WTC11 (cell line): ENCODE measurements at regions not wholly inside any gene's neighbourhood (a gene's known extent, or its start where the extent isn't known, plus 50 kb on each side); places are given as distances from the start of the nearest gene placed in this dataset.
A peak's percentile ranks its signal among the peaks of the same experiment; 100 is the strongest.

ENCODE experiments used
- ATAC-seq: fragments of 200-7000 bp; cut with Tn5 transposase; 2 replicates; pipeline ENCODE4 v1.10.0; 2021; ENCODE audit warnings: mild to moderate bottlenecking, moderate library complexity
- CTCF ChIA-PET: fragments of 300-600 bp; sonication (Branson Sonifier 250); formaldehyde crosslinking; loops from one replicate; lab custom pipeline; 2021; ENCODE audit warnings: antibody characterized with exemption; lab: Charles Lee
- POLR2A ChIA-PET: fragments of 350-600 bp; sonication (Branson Sonifier 250); formaldehyde crosslinking; loops from one replicate; lab custom pipeline; 2021; ENCODE audit warnings: antibody characterized with exemption; lab: Charles Lee
- DNase-seq: peaks from one replicate; pipeline ENCODE4 v3.0.0; 2021; ENCODE audit warnings: low spot score
- H3K27ac Mint-ChIP-seq: 2 replicates; pipeline ENCODE4 v1.8.0; 2021; ENCODE audit warnings: mixed read lengths
- H3K27me3 Mint-ChIP-seq: 2 replicates; pipeline ENCODE4 v1.8.0; 2021; ENCODE audit warnings: low read depth, mild to moderate bottlenecking, moderate library complexity, mixed read lengths
- H3K36me3 Mint-ChIP-seq: 2 replicates; pipeline ENCODE4 v1.8.0; 2021; ENCODE audit warnings: mixed read lengths
- H3K4me1 Mint-ChIP-seq: 2 replicates; pipeline ENCODE4 v1.8.0; 2022; ENCODE audit warnings: mixed read lengths
- H3K4me3 Mint-ChIP-seq: 2 replicates; pipeline ENCODE4 v1.8.0; 2021; ENCODE audit warnings: mild to moderate bottlenecking, moderate library complexity, mixed read lengths
- H3K9me3 Mint-ChIP-seq: 2 replicates; pipeline ENCODE4 v1.8.0; 2021; ENCODE audit warnings: mixed read lengths
- AR ChIP-seq: fragments of 250-450 bp; sonication (Bioruptor Pico); IDR thresholded peaks from 2 replicates; pipeline ENCODE4 v1.9.0; 2021; ENCODE audit warnings: mild to moderate bottlenecking
- ATF3 ChIP-seq: sonication (generic); formaldehyde crosslinking; conservative IDR thresholded peaks from 2 replicates; pipeline ENCODE4 v1.8.1; 2022; ENCODE audit warnings: mild to moderate bottlenecking, missing genetic modification reagents
- E2F5 ChIP-seq: sonication (generic); formaldehyde crosslinking; IDR thresholded peaks from 2 replicates; pipeline ENCODE4 v1.8.1; 2022; ENCODE audit warnings: mild to moderate bottlenecking, moderate library complexity, missing genetic modification reagents
- ETV6 ChIP-seq: sonication (generic); formaldehyde crosslinking; IDR thresholded peaks from 2 replicates; pipeline ENCODE4 v1.8.1; 2022; ENCODE audit warnings: mild to moderate bottlenecking, missing genetic modification reagents
- FOXP1 ChIP-seq: sonication (generic); formaldehyde crosslinking; IDR thresholded peaks from 2 replicates; pipeline ENCODE4 v1.8.0; 2022; ENCODE audit warnings: missing genetic modification reagents, mild to moderate bottlenecking, moderate library complexity, borderline replicate concordance
- HMGA2 ChIP-seq: fragments of 250-450 bp; sonication (Bioruptor Pico); IDR thresholded peaks from 2 replicates; pipeline ENCODE4 v1.4.0; 2021; ENCODE audit warnings: mild to moderate bottlenecking, moderate library complexity
- JAZF1 ChIP-seq: fragments of 250-450 bp; sonication (Bioruptor Pico); IDR thresholded peaks from 2 replicates; pipeline ENCODE4 v1.9.0; 2021; ENCODE audit warnings: moderate library complexity, mild to moderate bottlenecking, inconsistent platforms
- NFYB ChIP-seq: sonication (generic); formaldehyde crosslinking; conservative IDR thresholded peaks from 2 replicates; pipeline ENCODE4 v1.8.0; 2022; ENCODE audit warnings: low read depth, missing genetic modification reagents
- NR2C2 ChIP-seq: sonication (generic); formaldehyde crosslinking; IDR thresholded peaks from 2 replicates; pipeline ENCODE4 v1.8.0; 2022; ENCODE audit warnings: mild to moderate bottlenecking, missing genetic modification reagents
- RELA ChIP-seq: sonication (generic); formaldehyde crosslinking; IDR thresholded peaks from 2 replicates; pipeline ENCODE4 v1.8.1; 2022; ENCODE audit warnings: missing genetic modification reagents, mild to moderate bottlenecking, borderline replicate concordance
- STAT6 ChIP-seq: sonication (generic); formaldehyde crosslinking; conservative IDR thresholded peaks from 2 replicates; pipeline ENCODE4 v1.8.1; 2023; ENCODE audit warnings: mild to moderate bottlenecking, low read depth, missing genetic modification reagents, moderate library complexity
- USF2 ChIP-seq: sonication (generic); formaldehyde crosslinking; IDR thresholded peaks from 2 replicates; pipeline ENCODE4 v1.8.1; 2023; ENCODE audit warnings: mild to moderate bottlenecking, missing genetic modification reagents, moderate library complexity
- ZNF121 ChIP-seq: sonication (generic); formaldehyde crosslinking; IDR thresholded peaks from 2 replicates; pipeline ENCODE4 v1.8.0; 2023; ENCODE audit warnings: missing genetic modification reagents
- ZNF281 ChIP-seq: sonication (generic); formaldehyde crosslinking; IDR thresholded peaks from 2 replicates; pipeline ENCODE4 v1.8.0; 2023; ENCODE audit warnings: mild to moderate bottlenecking, missing genetic modification reagents
- ZNF425 ChIP-seq: fragments of 250-450 bp; sonication (Bioruptor Pico); conservative IDR thresholded peaks from 2 replicates; pipeline ENCODE4 v1.9.0; 2021; ENCODE audit warnings: mild to moderate bottlenecking
- ZNF512 ChIP-seq: sonication (generic); formaldehyde crosslinking; IDR thresholded peaks from 2 replicates; pipeline ENCODE4 v1.8.1; 2022; ENCODE audit warnings: missing genetic modification reagents, borderline replicate concordance

- no peak for TF ChIP-seq AR
- no peak for TF ChIP-seq ZNF425 (CRISPR knock-in tag)
- TF ChIP-seq NR2C2 = no peak
These were observed 859.5 kb upstream of the CNTNAP5 start (continued) for GRCh38 chr2:123165616-123166015.

- ChIA-PET POLR2A (interaction anchor here (0.5 kb wide), 1 partner anchor 71 kb away, joined by 4 read pairs; no protein-coding TSS in a partner anchor), CTCF (no interaction called here)
- no peaks in the 10 kb centered on the region for H3K36me3 Mint-ChIP-seq
- H3K9me3 Mint-ChIP-seq = peaks cover 27% of the 10 kb centered on the region
- DNase-seq = no peak
- ATAC-seq = peak; percentile 82
- no peak for TF ChIP-seq ATF3
- TF ChIP-seq ZNF121 (CRISPR knock-in tag) = no peak
- TF ChIP-seq NFYB (CRISPR knock-in tag) = no peak
- no peak overlapping the region for H3K4me3 Mint-ChIP-seq
- H3K4me1 Mint-ChIP-seq = peaks cover 7% of the 10 kb centered on the region
- H3K27me3 Mint-ChIP-seq = no peaks in the 10 kb centered on the region; the same call in 1 of the 2 replicates
- H3K27ac Mint-ChIP-seq = no peak overlapping the region
These were observed 845.6 kb upstream of the CNTNAP5 start for GRCh38 chr2:123179526-123179925.

- Mint-ChIP-seq H3K9me3 (no peaks in the 10 kb centered on the region), H3K27me3 (no peaks in the 10 kb centered on the region), H3K4me3 (no peak overlapping the region), H3K4me1 (no peaks in the 10 kb centered on the region), H3K27ac (no peak overlapping the region), H3K36me3 (no peaks in the 10 kb centered on the region)
- no peak for DNase-seq
- ChIA-PET CTCF (no interaction called here), POLR2A (no interaction called here)
- no peak for ATAC-seq
- no peak for TF ChIP-seq ZNF425 (CRISPR knock-in tag)
- TF ChIP-seq USF2 (CRISPR knock-in tag) = no peak
- no peak for TF ChIP-seq ZNF512
- TF ChIP-seq HMGA2 = no peak
- TF ChIP-seq E2F5 (CRISPR knock-in tag) = no peak
- TF ChIP-seq STAT6 (CRISPR knock-in tag) = no peak
- TF ChIP-seq ETV6 (CRISPR knock-in tag) = no peak
- no peak for TF ChIP-seq ZNF281 (CRISPR knock-in tag)
- no peak for TF ChIP-seq FOXP1 (CRISPR knock-in tag)
- no peak for TF ChIP-seq JAZF1 (CRISPR knock-in tag)
- no peak for TF ChIP-seq RELA (CRISPR knock-in tag)
These were observed 829.1 kb upstream of the CNTNAP5 start for GRCh38 chr2:123195957-123196356.
